ENCODE measurements at regions not wholly inside any gene's neighbourhood (a gene's known extent, or its start where the extent isn't known, plus 50 kb on each side); places are given as distances from the start of the nearest gene placed in this dataset.
"Not testable (repeated sequence)": the region's sequence is repeated elsewhere in the genome, so short reads cannot be mapped to it uniquely, and the experiment has no call there.

- not testable (repeated sequence) for H3K4me1 Mint-ChIP-seq; DNase-seq (ENCODE audit: low spot score in 2 of 2); H3K4me3 Mint-ChIP-seq; H3K27ac Mint-ChIP-seq; ATAC-seq; H3K9me3 Mint-ChIP-seq; H3K36me3 Mint-ChIP-seq
Measured at GRCh38 chr2:89936559-89936958, 1245.1 kb downstream of the RPIA start.

DNA sequence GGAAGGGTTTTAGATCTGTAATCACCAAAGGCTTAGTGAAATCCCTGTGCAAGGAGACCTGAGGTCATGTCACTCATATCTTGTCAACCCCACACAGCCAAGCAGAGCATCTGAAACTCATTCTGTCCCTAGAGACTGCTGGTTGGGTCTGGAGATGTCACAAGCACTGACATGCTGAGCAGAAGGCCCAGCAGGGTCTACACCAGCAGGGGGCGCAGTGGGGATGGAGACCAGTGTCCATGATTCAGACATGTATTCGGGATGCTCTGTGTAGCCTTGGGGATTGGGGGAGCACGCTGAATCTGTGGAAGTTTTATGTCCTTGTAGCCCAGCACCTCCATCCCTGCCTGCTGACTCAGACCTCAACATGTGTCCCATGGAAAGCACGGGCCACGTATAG is 1247.3 kb downstream of the RPIA start:
- ATAC-seq, result peak; percentile 67
- not testable (repeated sequence) for H3K27ac Mint-ChIP-seq; H3K36me3 Mint-ChIP-seq; H3K9me3 Mint-ChIP-seq; H3K4me1 Mint-ChIP-seq; DNase-seq (ENCODE audit: low spot score in 2 of 2); H3K4me3 Mint-ChIP-seq

DNA sequence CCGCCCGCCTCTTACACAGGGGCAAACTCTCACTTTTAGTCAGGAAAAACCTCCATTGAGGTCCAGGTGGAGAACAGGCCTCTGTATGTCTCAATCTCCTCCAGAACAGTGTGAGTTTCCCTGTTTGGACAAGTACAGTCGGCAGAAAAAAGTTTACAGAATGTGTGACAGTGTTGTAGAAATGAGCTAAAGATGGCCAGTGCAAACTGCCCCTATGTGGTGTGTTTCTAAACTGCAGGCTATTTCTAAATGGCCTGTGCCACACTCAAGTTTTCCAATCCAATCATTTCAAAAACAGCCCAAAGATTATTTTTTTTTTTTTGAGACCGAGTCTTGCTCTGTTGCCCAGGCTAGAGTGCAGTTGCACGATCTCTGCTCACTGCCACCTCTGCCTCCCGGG is 1252.8 kb downstream of the RPIA start:
- H3K27ac Mint-ChIP-seq; ATAC-seq; H3K4me1 Mint-ChIP-seq; DNase-seq (ENCODE audit: low spot score in 2 of 2); H3K36me3 Mint-ChIP-seq; H3K9me3 Mint-ChIP-seq; H3K4me3 Mint-ChIP-seq: not testable (repeated sequence)

- not testable (repeated sequence) for H3K4me3 Mint-ChIP-seq; H3K27ac Mint-ChIP-seq; DNase-seq (ENCODE audit: low spot score in 2 of 2); H3K9me3 Mint-ChIP-seq; ATAC-seq; H3K4me1 Mint-ChIP-seq; H3K36me3 Mint-ChIP-seq
Measured at GRCh38 chr2:89945004-89945616, 1253.6 kb downstream of the RPIA start.

- H3K4me1 Mint-ChIP-seq; H3K27ac Mint-ChIP-seq; H3K36me3 Mint-ChIP-seq; ATAC-seq; DNase-seq (ENCODE audit: low spot score in 2 of 2); H3K4me3 Mint-ChIP-seq; H3K9me3 Mint-ChIP-seq: not testable (repeated sequence)
Measured at GRCh38 chr2:89947208-89947815, 1255.8 kb downstream of the RPIA start.

DNA sequence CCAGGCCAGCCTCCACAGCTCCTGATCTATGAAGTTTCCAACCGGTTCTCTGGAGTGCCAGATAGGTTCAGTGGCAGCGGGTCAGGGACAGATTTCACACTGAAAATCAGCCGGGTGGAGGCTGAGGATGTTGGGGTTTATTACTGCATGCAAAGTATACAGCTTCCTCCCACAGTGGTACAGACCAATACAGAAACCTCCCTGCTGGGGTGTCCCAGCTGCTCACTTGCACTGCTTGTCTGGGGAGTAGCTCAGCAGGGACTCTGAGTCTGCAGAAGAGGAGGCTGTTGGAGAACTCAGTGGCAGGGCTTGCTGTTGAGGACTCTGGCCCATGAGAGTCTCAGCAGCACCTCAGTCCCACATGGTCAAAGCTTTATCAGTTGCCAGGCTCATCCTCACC is 1256.6 kb downstream of the RPIA start:
- H3K27ac Mint-ChIP-seq; H3K36me3 Mint-ChIP-seq; DNase-seq (ENCODE audit: low spot score in 2 of 2); H3K9me3 Mint-ChIP-seq; ATAC-seq; H3K4me3 Mint-ChIP-seq; H3K4me1 Mint-ChIP-seq: not testable (repeated sequence)

- not testable (repeated sequence) for H3K4me3 Mint-ChIP-seq; H3K4me1 Mint-ChIP-seq; H3K27ac Mint-ChIP-seq; DNase-seq (ENCODE audit: low spot score in 2 of 2); H3K9me3 Mint-ChIP-seq; ATAC-seq; H3K36me3 Mint-ChIP-seq
Measured at GRCh38 chr2:89950807-89951206, 1259.3 kb downstream of the RPIA start.

DNA sequence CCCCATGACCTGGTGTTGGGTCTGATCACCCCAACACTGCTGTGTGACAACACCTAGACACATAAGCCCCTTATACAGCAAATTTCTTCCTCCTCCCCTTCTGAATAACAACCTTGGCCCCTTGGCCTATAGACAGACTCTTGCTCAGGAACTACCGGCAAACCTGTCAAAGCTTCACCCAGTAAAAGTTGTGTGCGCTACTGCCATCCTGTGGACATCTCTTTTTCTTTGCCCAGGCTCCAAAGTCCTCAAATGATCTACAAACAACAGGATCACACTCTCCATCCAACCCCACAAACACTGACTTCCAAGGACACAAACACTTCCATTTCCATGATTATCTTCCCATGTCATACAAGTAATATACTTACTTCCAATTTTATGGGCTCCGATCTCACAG is 1265.8 kb downstream of the RPIA start:
- H3K36me3 Mint-ChIP-seq; H3K27ac Mint-ChIP-seq; H3K4me1 Mint-ChIP-seq; ATAC-seq; H3K9me3 Mint-ChIP-seq; DNase-seq (ENCODE audit: low spot score in 2 of 2); H3K4me3 Mint-ChIP-seq: not testable (repeated sequence)

GRCh38 chr2:89959729-89960378 is 1268.4 kb downstream of the RPIA start:
- not testable (repeated sequence) for DNase-seq (ENCODE audit: low spot score in 2 of 2); H3K4me3 Mint-ChIP-seq; H3K9me3 Mint-ChIP-seq; H3K27ac Mint-ChIP-seq; H3K4me1 Mint-ChIP-seq; H3K36me3 Mint-ChIP-seq; ATAC-seq

GRCh38 chr2:89960570-89960969 is 1269.1 kb downstream of the RPIA start:
- not testable (repeated sequence) for H3K4me1 Mint-ChIP-seq

GRCh38 chr2:89968567-89968966 is 1277.1 kb downstream of the RPIA start:
- H3K36me3 Mint-ChIP-seq; DNase-seq (ENCODE audit: low spot score in 2 of 2); H3K4me3 Mint-ChIP-seq; H3K4me1 Mint-ChIP-seq; H3K9me3 Mint-ChIP-seq; ATAC-seq; H3K27ac Mint-ChIP-seq: not testable (repeated sequence)

More at GRCh38 chr2:89960570-89960969, 1269.1 kb downstream of the RPIA start:
- not testable (repeated sequence) for H3K27ac Mint-ChIP-seq; H3K4me3 Mint-ChIP-seq; H3K9me3 Mint-ChIP-seq; DNase-seq (ENCODE audit: low spot score in 2 of 2); ATAC-seq; H3K36me3 Mint-ChIP-seq

DNA sequence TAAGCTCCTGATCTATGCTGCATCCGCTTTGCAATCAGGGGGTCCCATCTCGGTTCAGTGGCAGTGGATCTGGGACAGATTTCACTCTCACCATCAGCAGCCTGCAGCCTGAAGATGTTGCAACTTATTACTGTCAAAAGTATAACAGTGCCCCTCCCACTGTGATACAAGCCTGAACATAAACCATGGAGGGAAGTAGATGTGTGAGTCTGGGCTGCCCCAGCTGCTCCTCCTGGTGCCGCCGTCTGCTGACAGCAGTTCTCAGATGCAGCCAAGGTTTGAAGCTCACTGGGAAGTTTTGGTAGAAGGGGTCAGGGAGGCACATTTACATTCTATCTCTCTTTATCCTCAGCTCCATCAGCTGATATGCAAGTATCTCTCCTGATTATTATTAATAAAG is 1277.7 kb downstream of the RPIA start:
- H3K9me3 Mint-ChIP-seq; H3K36me3 Mint-ChIP-seq; H3K27ac Mint-ChIP-seq; DNase-seq (ENCODE audit: low spot score in 2 of 2); H3K4me3 Mint-ChIP-seq; ATAC-seq; H3K4me1 Mint-ChIP-seq: not testable (repeated sequence)

DNA sequence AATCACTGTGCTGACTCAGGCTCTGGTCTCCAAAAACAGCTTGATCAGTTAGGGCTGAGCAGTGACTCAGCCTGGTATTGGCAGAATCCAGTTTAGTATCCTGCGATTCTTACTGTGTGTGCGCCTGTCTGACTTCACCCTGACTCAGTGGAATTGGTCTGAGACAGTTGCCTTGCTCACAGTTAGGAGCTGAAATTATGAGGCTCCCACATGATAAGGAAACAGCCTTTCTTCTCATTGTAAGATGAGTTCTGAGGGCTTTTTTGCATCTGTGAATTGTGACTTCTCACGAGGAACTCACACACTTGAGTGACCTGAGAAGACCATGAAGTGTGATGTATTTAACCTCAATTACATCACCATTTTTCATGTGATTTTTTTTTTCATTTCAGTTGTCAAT is 1282.4 kb downstream of the RPIA start:
- H3K27ac Mint-ChIP-seq; H3K4me1 Mint-ChIP-seq; H3K4me3 Mint-ChIP-seq; DNase-seq (ENCODE audit: low spot score in 2 of 2); H3K36me3 Mint-ChIP-seq; ATAC-seq; H3K9me3 Mint-ChIP-seq: not testable (repeated sequence)

DNA sequence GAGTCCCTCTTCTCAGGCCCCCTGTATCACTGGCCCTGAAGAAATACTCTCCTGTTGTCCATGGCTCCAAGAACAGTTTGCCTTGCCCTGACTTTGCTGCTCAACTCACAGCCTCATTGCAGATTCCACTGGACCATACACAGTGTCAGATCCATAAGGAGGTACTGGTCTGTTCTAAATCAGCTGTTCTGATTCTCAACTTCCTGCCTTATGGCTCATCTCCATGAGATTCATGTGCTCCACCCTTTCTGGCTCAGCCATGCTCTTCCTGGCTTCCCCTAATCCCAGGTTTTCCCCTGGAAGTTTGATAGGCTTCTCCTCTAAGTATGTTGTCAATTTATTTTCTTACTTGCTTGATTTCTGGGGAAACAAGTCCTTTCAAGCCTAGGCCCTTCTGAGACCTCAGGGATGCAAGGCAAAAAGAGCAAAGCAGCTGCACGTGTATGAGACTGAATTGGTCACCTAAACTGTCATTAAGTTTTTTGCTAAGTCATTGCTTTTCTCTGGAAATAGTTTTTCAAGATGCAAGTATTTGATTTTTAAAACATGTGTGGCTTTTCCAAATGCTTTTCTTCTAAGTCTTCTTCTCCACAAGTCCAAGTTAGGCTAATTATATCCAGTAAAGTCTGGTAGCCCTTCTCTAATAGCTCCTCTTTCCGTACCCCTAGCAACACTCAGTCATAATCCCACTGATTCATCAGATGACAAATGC is 1288.5 kb downstream of the RPIA start:
- H3K36me3 Mint-ChIP-seq; H3K4me1 Mint-ChIP-seq; H3K9me3 Mint-ChIP-seq; ATAC-seq; H3K4me3 Mint-ChIP-seq; DNase-seq (ENCODE audit: low spot score in 2 of 2); H3K27ac Mint-ChIP-seq: not testable (repeated sequence)

- not testable (repeated sequence) for H3K36me3 Mint-ChIP-seq; DNase-seq (ENCODE audit: low spot score in 2 of 2); H3K9me3 Mint-ChIP-seq
Measured at GRCh38 chr2:89982246-89982645, 1290.8 kb downstream of the RPIA start.

More at GRCh38 chr2:89982246-89982645, 1290.8 kb downstream of the RPIA start:
- H3K4me3 Mint-ChIP-seq, H3K4me1 Mint-ChIP-seq, H3K27ac Mint-ChIP-seq, ATAC-seq: not testable (repeated sequence)

Data from stimulated activated effector memory CD8-positive, alpha-beta T cell treated with anti-CD3 and anti-CD28 coated beads, Interleukin-12 subunit alpha, Interleukin-12 subunit beta, amount 100 ng/mL, for 72 hours (primary cell).